ENCODE measurements at regions not wholly inside any gene's neighbourhood (a gene's known extent, or its start where the extent isn't known, plus 50 kb on each side); places are given as distances from the start of the nearest gene placed in this dataset.

DNA sequence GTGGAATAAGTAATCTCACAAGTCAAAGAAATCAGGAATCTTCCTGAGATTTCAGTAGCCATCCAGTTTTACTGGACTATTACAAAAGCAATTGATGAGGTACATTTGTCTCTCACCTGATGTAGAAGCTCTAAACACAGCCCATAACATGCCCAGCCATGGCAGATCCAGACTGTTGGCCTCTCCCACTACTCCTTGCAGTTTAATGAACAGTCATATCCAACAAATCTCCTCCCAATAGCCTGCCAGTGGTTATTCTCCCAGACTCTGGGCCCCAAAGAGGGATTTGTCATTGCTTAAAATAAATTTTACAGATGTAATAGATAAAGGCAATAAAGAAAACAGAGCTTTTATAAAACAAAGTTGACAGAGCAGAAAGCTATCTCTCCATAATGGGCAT lies 80.8 kb downstream of the ZNF608 start:
- no peak overlapping the region for H3K4me3 ChIP-seq (ENCODE audit: control insufficient read depth in 2 of 3, extremely low read depth in 1 of 3, insufficient read depth in 2 of 3, low read depth in 1 of 3, low read length in 3 of 3)
- no peak for TF ChIP-seq EZH2 (IDR thresholded peaks at IDR 0.05; ENCODE audit: low read length)
- TF ChIP-seq, protein P1, sequence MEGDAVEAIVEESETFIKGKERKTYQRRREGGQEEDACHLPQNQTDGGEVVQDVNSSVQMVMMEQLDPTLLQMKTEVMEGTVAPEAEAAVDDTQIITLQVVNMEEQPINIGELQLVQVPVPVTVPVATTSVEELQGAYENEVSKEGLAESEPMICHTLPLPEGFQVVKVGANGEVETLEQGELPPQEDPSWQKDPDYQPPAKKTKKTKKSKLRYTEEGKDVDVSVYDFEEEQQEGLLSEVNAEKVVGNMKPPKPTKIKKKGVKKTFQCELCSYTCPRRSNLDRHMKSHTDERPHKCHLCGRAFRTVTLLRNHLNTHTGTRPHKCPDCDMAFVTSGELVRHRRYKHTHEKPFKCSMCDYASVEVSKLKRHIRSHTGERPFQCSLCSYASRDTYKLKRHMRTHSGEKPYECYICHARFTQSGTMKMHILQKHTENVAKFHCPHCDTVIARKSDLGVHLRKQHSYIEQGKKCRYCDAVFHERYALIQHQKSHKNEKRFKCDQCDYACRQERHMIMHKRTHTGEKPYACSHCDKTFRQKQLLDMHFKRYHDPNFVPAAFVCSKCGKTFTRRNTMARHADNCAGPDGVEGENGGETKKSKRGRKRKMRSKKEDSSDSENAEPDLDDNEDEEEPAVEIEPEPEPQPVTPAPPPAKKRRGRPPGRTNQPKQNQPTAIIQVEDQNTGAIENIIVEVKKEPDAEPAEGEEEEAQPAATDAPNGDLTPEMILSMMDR (optimal IDR thresholded peaks at IDR 0.05 in 1 of 3, IDR thresholded peaks at IDR 0.05 in 1 of 3, conservative IDR thresholded peaks at IDR 0.05 in 1 of 3; ENCODE audit: extremely low read depth in 1 of 3, insufficient read depth in 2 of 3, low read length in 3 of 3) = no peak
- H3K36me3 ChIP-seq (ENCODE audit: control insufficient read depth in 2 of 2, extremely low read depth in 1 of 2, insufficient read depth in 2 of 2, low read length in 2 of 2) = no peaks in the 10 kb centered on the region
- no peaks in the 10 kb centered on the region for H4K20me1 ChIP-seq (ENCODE audit: control insufficient read depth, extremely low read depth, insufficient read depth, low read length)
- H3K4me1 ChIP-seq (ENCODE audit: control insufficient read depth, extremely low read depth, insufficient read depth, low read length) = peaks cover 31% of the 10 kb centered on the region
- H2AFZ ChIP-seq (ENCODE audit: control insufficient read depth, low read length) = peak overlapping the region; percentile 16
- no peak overlapping the region for H3K4me2 ChIP-seq (ENCODE audit: control insufficient read depth, extremely low read depth, insufficient read depth, low read depth, low read length)
- dilution Hi-C loops (cut with MboI; ENCODE audit: extremely low pct_ligation_motif_present, low sequenced_read_pairs) = no loop called here
- FAIRE-seq (no peak), DNase-seq (ENCODE audit: low read depth, low spot score) (no peak)
- no peaks in the 10 kb centered on the region for H3K79me2 ChIP-seq (ENCODE audit: control insufficient read depth, insufficient read depth, low read length)
- H3K27ac ChIP-seq (ENCODE audit: control insufficient read depth, insufficient read depth, low read length) = no peak overlapping the region
- no peaks in the 10 kb centered on the region for H3K27me3 ChIP-seq (ENCODE audit: control insufficient read depth, extremely low read depth, insufficient read depth, low read length)
- H3K9ac ChIP-seq (ENCODE audit: control insufficient read depth, extremely low read depth, insufficient read depth, low read length) = no peak overlapping the region
- H3K9me1 ChIP-seq (ENCODE audit: control insufficient read depth, extremely low read depth, insufficient read depth, low read length) = no peaks in the 10 kb centered on the region
- H3K9me3 ChIP-seq (ENCODE audit: control insufficient read depth, low read depth, low read length) = no peaks in the 10 kb centered on the region

DNA sequence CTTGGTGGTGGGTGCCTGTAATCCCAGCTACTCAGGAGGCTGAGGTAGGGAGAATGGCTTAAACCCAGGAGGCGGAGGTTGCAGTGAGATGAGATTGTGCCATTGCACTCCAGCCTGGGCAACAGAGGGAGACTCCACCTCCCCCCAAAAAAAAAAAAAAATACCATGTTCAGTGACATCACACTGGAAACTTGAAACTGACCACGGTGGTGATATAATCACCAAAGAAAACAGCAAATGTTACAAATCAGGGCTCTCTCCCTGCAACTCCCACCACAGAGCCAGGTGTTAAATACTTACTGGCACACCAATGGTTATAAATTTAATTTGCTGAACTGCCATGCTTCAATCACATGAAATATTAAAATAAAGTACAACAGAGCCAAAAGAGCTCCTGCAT lies 81.4 kb downstream of the ZNF608 start:
- no peaks in the 10 kb centered on the region for H3K9me3 ChIP-seq (ENCODE audit: control insufficient read depth, low read depth, low read length)
- DNase-seq (ENCODE audit: low read depth, low spot score) (no peak), FAIRE-seq (no peak)
- no peak overlapping the region for H3K27ac ChIP-seq (ENCODE audit: control insufficient read depth, insufficient read depth, low read length)
- peaks cover 3% of the 10 kb centered on the region for H3K9me1 ChIP-seq (ENCODE audit: control insufficient read depth, extremely low read depth, insufficient read depth, low read length)
- H3K4me3 ChIP-seq (ENCODE audit: control insufficient read depth in 2 of 3, extremely low read depth in 1 of 3, insufficient read depth in 2 of 3, low read depth in 1 of 3, low read length in 3 of 3) = no peak overlapping the region
- H4K20me1 ChIP-seq (ENCODE audit: control insufficient read depth, extremely low read depth, insufficient read depth, low read length) = no peaks in the 10 kb centered on the region
- no peak overlapping the region for H2AFZ ChIP-seq (ENCODE audit: control insufficient read depth, low read length)
- peaks cover 31% of the 10 kb centered on the region for H3K4me1 ChIP-seq (ENCODE audit: control insufficient read depth, extremely low read depth, insufficient read depth, low read length)
- no peaks in the 10 kb centered on the region for H3K36me3 ChIP-seq (ENCODE audit: control insufficient read depth in 2 of 2, extremely low read depth in 1 of 2, insufficient read depth in 2 of 2, low read length in 2 of 2)
- H3K4me2 ChIP-seq (ENCODE audit: control insufficient read depth, extremely low read depth, insufficient read depth, low read depth, low read length) = no peak overlapping the region
- H3K79me2 ChIP-seq (ENCODE audit: control insufficient read depth, insufficient read depth, low read length) = no peaks in the 10 kb centered on the region
- dilution Hi-C loops (cut with MboI; ENCODE audit: extremely low pct_ligation_motif_present, low sequenced_read_pairs) = no loop called here
- TF ChIP-seq, protein P1 (optimal IDR thresholded peaks at IDR 0.05 in 1 of 3, IDR thresholded peaks at IDR 0.05 in 1 of 3, conservative IDR thresholded peaks at IDR 0.05 in 1 of 3; ENCODE audit: extremely low read depth in 1 of 3, insufficient read depth in 2 of 3, low read length in 3 of 3) = no peak
- no peak for TF ChIP-seq EZH2 (IDR thresholded peaks at IDR 0.05; ENCODE audit: low read length)
- H3K9ac ChIP-seq (ENCODE audit: control insufficient read depth, extremely low read depth, insufficient read depth, low read length) = no peak overlapping the region
- H3K27me3 ChIP-seq (ENCODE audit: control insufficient read depth, extremely low read depth, insufficient read depth, low read length) = no peaks in the 10 kb centered on the region

Data from keratinocyte (primary cell).